ENCODE measurements at regions not wholly inside any gene's neighbourhood (a gene's known extent, or its start where the extent isn't known, plus 50 kb on each side); places are given as distances from the start of the nearest gene placed in this dataset.

- TF ChIP-seq CTCF (IDR thresholded peaks at IDR 0.05; ENCODE audit: control extremely low read depth in 1 of 3, insufficient read depth in 1 of 3, low read depth in 1 of 3, low read length in 3 of 3), result no peak
- TF ChIP-seq POLR2AphosphoS5 (IDR thresholded peaks at IDR 0.05; ENCODE audit: low read depth, low read length), result no peak
- no peak for TF ChIP-seq RFX5 (IDR thresholded peaks at IDR 0.05; ENCODE audit: borderline replicate concordance, low read depth, low read length)
Measured at GRCh38 chr10:23534326-23534725, 95.5 kb downstream of the OTUD1 start.
